Stomach (tissue), 4 donors: ENCODE measurements at regions not wholly inside any gene's neighbourhood (a gene's known extent, or its start where the extent isn't known, plus 50 kb on each side); places are given as distances from the start of the nearest gene placed in this dataset.

Experiments used
- CTCF ChIP-seq, 7 experiments: fragments of 450-650 bp in 4 of 7; fragments of 200-600 bp in 3 of 7; sonication (generic) in 3 of 7; IDR thresholded peaks; one replicate each; pipeline ENCODE4 v1.5.1; 2016 to 2019; ENCODE audit warnings: antibody characterized with exemption in 7 of 7, control low read depth in 2 of 7, mild to moderate bottlenecking in 1 of 7
- EP300 ChIP-seq: sonication (generic); formaldehyde crosslinking; IDR thresholded peaks from one replicate; pipeline ENCODE4 v1.6.1; 2017; ENCODE audit warnings: antibody characterized with exemption
- POLR2AphosphoS5 ChIP-seq, 3 donors: sonication (generic); formaldehyde crosslinking; IDR thresholded peaks; one replicate each; pipeline ENCODE4 v1.6.1; 2016; ENCODE audit warnings: antibody characterized with exemption in 3 of 3

- TF ChIP-seq CTCF (IDR thresholded peaks at IDR 0.05) (no peak), POLR2AphosphoS5 (IDR thresholded peaks at IDR 0.05) (no peak), EP300 (no peak)
These were observed 82.2 kb upstream of the VEPH1 start for GRCh38 chr3:157585386-157585785.
